K562 (cell line): ENCODE measurements at regions not wholly inside any gene's neighbourhood (a gene's known extent, or its start where the extent isn't known, plus 50 kb on each side); places are given as distances from the start of the nearest gene placed in this dataset.

ENCODE experiments used
- ATAC-seq: fragments of 200-7000 bp; cut with Tn5 transposase; 3 replicates; pipeline ENCODE4 v1.9.1; 2020; ENCODE audit warnings: moderate library complexity
- BruUV-seq: library from RNA; stranded (reverse); fragments of 400-500 nt; replicated peaks from 2 replicates; lab custom pipeline; 2021; lab: Mats Ljungman, UMichigan
- CTCF ChIA-PET: fragments of 300-600 bp; formaldehyde crosslinking; extraction: SDS; loops from one replicate; lab custom pipeline; 2021; ENCODE audit warnings: low intra/inter-chr PET ratio; lab: Yijun Ruan, JAX
- POLR2A ChIA-PET: fragments of 300-600, 350-650 bp; sonication (Branson Sonifier 250); formaldehyde crosslinking; extraction: SDS; loops from one replicate; lab custom pipeline; 2021; ENCODE audit warnings: antibody characterized with exemption, inconsistent platforms; lab: Yijun Ruan, JAX
- DNase-seq, 4 experiments: peaks; one replicate each; pipeline versions ENCODE4 v3.0.0 to v3.0.0-alpha.2; 2011 to 2018; ENCODE audit warnings: low spot score in 3 of 4, mixed read lengths in 3 of 4; ENCODE audit errors: extremely low read depth in 1 of 4
- FAIRE-seq: peaks from 2 replicates; lab custom pipeline; 2011; peaks lifted over from hg19 to GRCh38; lab: Jason Lieb, UNC
- H2AFZ ChIP-seq: 2 replicates; pipeline ENCODE4 v1.6.0; 2011; ENCODE audit warnings: low read depth, low read length, control low read depth, inconsistent platforms
- H3K27ac ChIP-seq: fragments of 200-600 bp; 3 replicates; pipeline ENCODE4 v1.8.0; 2011; ENCODE audit warnings: low read depth, mild to moderate bottlenecking, control low read depth, inconsistent platforms, low read length, moderate library complexity, mixed read lengths; ENCODE audit errors: extremely low read depth
- H3K27me3 ChIP-seq, 2 experiments: fragments of 300-600 bp in 1 of 2; 2 replicates in 1 of 2; 3 replicates in 1 of 2; pipeline versions ENCODE4 v1.6.0 to v1.8.0; 2011; ENCODE audit warnings: inconsistent platforms in 2 of 2, low read length in 2 of 2, mild to moderate bottlenecking in 1 of 2, mixed read lengths in 1 of 2, moderate library complexity in 1 of 2; ENCODE audit not compliant: control insufficient read depth in 2 of 2, insufficient read depth in 2 of 2
- H3K36me3 ChIP-seq: fragments of 300-600 bp; 3 replicates; pipeline ENCODE4 v1.8.0; 2011; ENCODE audit warnings: mild to moderate bottlenecking, low read length, inconsistent platforms; ENCODE audit not compliant: control insufficient read depth, insufficient read depth
- H3K4me1 ChIP-seq, 2 experiments: fragments of 200-600 bp in 1 of 2; replicated peaks in 1 of 2; 2 replicates in 1 of 2; 3 replicates in 1 of 2; pipeline versions ENCODE4 v1.5.1 to v1.8.0; 2011; ENCODE audit warnings: inconsistent platforms in 2 of 2, low read length in 2 of 2, mild to moderate bottlenecking in 1 of 2, mixed read lengths in 1 of 2, moderate library complexity in 1 of 2; ENCODE audit not compliant: control insufficient read depth in 2 of 2, insufficient read depth in 2 of 2
- H3K4me2 ChIP-seq: 2 replicates; pipeline ENCODE4 v1.6.1; 2011; ENCODE audit warnings: low read length, control low read depth, inconsistent platforms, mixed read lengths; ENCODE audit not compliant: insufficient read depth
- H3K4me3 ChIP-seq: fragments of 200-600 bp; sonication (generic), shearing (Covaris generic); 2 replicates; pipeline ENCODE4 v1.5.1; 2016; ENCODE audit warnings: control low read depth, inconsistent platforms
- H3K79me2 ChIP-seq: fragments of 200-600 bp; 3 replicates; pipeline ENCODE4 v1.8.0; 2011; ENCODE audit warnings: low read length, inconsistent platforms; ENCODE audit not compliant: control insufficient read depth, insufficient read depth
- H3K9ac ChIP-seq, 2 experiments: 2 replicates each; pipeline versions ENCODE4 v1.6.0 to v1.6.1; 2011; ENCODE audit warnings: low read depth in 2 of 2, low read length in 2 of 2, control low read depth in 1 of 2, inconsistent platforms in 1 of 2, mild to moderate bottlenecking in 1 of 2, mixed read lengths in 1 of 2; ENCODE audit not compliant: insufficient read depth in 1 of 2
- H3K9me1 ChIP-seq: one replicate; pipeline ENCODE4 v1.6.0; 2011; ENCODE audit warnings: inconsistent platforms, mild to moderate bottlenecking, low read length, moderate library complexity; ENCODE audit not compliant: control insufficient read depth, insufficient read depth
- H3K9me3 ChIP-seq: replicated peaks from 2 replicates; pipeline ENCODE4 v1.5.1; 2011; ENCODE audit warnings: low read depth, low read length, inconsistent platforms; ENCODE audit not compliant: control insufficient read depth, insufficient read depth
- H4K20me1 ChIP-seq: replicated peaks from 2 replicates; pipeline ENCODE4 v1.6.1; 2011; ENCODE audit warnings: low read length, inconsistent platforms, mixed read lengths; ENCODE audit not compliant: control insufficient read depth, insufficient read depth
- CBX3 ChIP-seq, 2 experiments: IDR thresholded peaks; 1 replicate in 1 of 2; 2 replicates in 1 of 2; pipeline ENCODE4 v1.6.1; 2012; ENCODE audit warnings: inconsistent platforms in 2 of 2, low read length in 2 of 2, borderline replicate concordance in 1 of 2, control low read depth in 1 of 2
- ESRRA ChIP-seq: fragments of 450-650 bp; IDR thresholded peaks from 2 replicates; pipeline ENCODE4 v1.6.1; 2014; ENCODE audit warnings: low read depth, mild to moderate bottlenecking, moderate library complexity, borderline replicate concordance
- SRF ChIP-seq, 2 experiments: fragments of 250-450, 450-650 bp in 1 of 2; sonication (Bioruptor Pico) in 1 of 2; sonication (generic) in 1 of 2; formaldehyde crosslinking; IDR thresholded peaks; 2 replicates each; pipeline versions ENCODE4 v1.5.0 to v1.5.1; 2020 to 2022; ENCODE audit warnings: mild to moderate bottlenecking in 1 of 2, missing genetic modification reagents in 1 of 2
- TCF3 ChIP-seq: sonication (generic); formaldehyde crosslinking; IDR thresholded peaks from 2 replicates; pipeline ENCODE4 v1.4.0; 2020; ENCODE audit warnings: mild to moderate bottlenecking, missing genetic modification reagents
- ZBTB1 ChIP-seq: sonication (generic); formaldehyde crosslinking; IDR thresholded peaks from 2 replicates; pipeline ENCODE4 v1.8.1; 2023; ENCODE audit warnings: missing genetic modification reagents, low read depth, mild to moderate bottlenecking, borderline replicate concordance
- in situ Hi-C: fragments of 300-500 bp; cut with MboI; formaldehyde crosslinking; loops from 4 replicates; pipeline ENCODE4 v1.15.0; 2018; ENCODE audit warnings: inconsistent platforms, mixed read lengths
- intact Hi-C: fragments of 100-400 bp; cut with micrococcal nuclease; formaldehyde crosslinking; loops from 2 replicates; pipeline ENCODE4 v1.14.2; 2022
- TF ChIP-seq, protein P1 (sequence below): fragments of 450-650 bp; IDR thresholded peaks from 2 replicates; pipeline ENCODE4 v1.6.1; 2016; ENCODE audit warnings: borderline replicate concordance
- TF ChIP-seq, protein P2 (sequence below): fragments of 250-450 bp; sonication (Bioruptor Pico); IDR thresholded peaks from 2 replicates; pipeline ENCODE4 v1.8.0; 2021; ENCODE audit warnings: moderate library complexity, mild to moderate bottlenecking, inconsistent platforms

GRCh38 chr6:41422161-41422560 lies 86.8 kb downstream of the NCR2 start (continued):
- TF ChIP-seq TCF3 (no peak), SRF (CRISPR knock-in tag; IDR thresholded peaks at IDR 0.05) (no peak), CBX3 (IDR thresholded peaks at IDR 0.05; ENCODE audit: borderline replicate concordance in 1 of 2, low read length in 2 of 2) (no peak)
- TF ChIP-seq, protein P1, sequence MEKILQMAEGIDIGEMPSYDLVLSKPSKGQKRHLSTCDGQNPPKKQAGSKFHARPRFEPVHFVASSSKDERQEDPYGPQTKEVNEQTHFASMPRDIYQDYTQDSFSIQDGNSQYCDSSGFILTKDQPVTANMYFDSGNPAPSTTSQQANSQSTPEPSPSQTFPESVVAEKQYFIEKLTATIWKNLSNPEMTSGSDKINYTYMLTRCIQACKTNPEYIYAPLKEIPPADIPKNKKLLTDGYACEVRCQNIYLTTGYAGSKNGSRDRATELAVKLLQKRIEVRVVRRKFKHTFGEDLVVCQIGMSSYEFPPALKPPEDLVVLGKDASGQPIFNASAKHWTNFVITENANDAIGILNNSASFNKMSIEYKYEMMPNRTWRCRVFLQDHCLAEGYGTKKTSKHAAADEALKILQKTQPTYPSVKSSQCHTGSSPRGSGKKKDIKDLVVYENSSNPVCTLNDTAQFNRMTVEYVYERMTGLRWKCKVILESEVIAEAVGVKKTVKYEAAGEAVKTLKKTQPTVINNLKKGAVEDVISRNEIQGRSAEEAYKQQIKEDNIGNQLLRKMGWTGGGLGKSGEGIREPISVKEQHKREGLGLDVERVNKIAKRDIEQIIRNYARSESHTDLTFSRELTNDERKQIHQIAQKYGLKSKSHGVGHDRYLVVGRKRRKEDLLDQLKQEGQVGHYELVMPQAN, result no peak

GRCh38 chr6:41423002-41423401 lies 87.6 kb downstream of the NCR2 start:
- Histone ChIP-seq H3K4me2 (no peak overlapping the region), H3K4me1 (peaks cover 0 to 8% of the 10 kb centered on the region in 2 experiments; a peak in 2 of 5 replicates), H4K20me1 (peaks cover 9% of the 10 kb centered on the region), H3K4me3 (no peak overlapping the region), H3K9ac (no peak overlapping the region), H3K9me3 (no peaks in the 10 kb centered on the region), H3K36me3 (no peaks in the 10 kb centered on the region), H3K27me3 (peaks cover 23 to 54% of the 10 kb centered on the region in 2 experiments), H3K79me2 (no peaks in the 10 kb centered on the region), H2AFZ (no peak overlapping the region), H3K9me1 (no peaks in the 10 kb centered on the region)
- ATAC-seq (no peak), FAIRE-seq (no peak)
- no TSS peak for BruUV-seq
- POLR2A ChIA-PET, result interaction anchor here (0.6 kb wide), 1 partner anchor 451 kb away, joined by 3 read pairs; no protein-coding TSS in a partner anchor
- in situ Hi-C loops, result no loop called here
- intact Hi-C loops, result no loop called here
- TF ChIP-seq, protein P2, sequence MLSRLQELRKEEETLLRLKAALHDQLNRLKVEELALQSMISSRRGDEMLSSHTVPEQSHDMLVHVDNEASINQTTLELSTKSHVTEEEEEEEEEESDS, result no peak
- TF ChIP-seq ZBTB1 (CRISPR knock-in tag) (no peak), ESRRA (peak; percentile 79)
- TF ChIP-seq, all 486 proteins: peak for 1
- DNase-seq, result no peak
- H3K27ac ChIP-seq, result no peak overlapping the region
- CTCF ChIA-PET, result interaction anchor here (3.1 kb wide), 1 partner anchor 169 kb away, joined by 24 read pairs; no protein-coding TSS in a partner anchor
